ENCODE measurements at regions not wholly inside any gene's neighbourhood (a gene's known extent, or its start where the extent isn't known, plus 50 kb on each side); places are given as distances from the start of the nearest gene placed in this dataset.

DNA sequence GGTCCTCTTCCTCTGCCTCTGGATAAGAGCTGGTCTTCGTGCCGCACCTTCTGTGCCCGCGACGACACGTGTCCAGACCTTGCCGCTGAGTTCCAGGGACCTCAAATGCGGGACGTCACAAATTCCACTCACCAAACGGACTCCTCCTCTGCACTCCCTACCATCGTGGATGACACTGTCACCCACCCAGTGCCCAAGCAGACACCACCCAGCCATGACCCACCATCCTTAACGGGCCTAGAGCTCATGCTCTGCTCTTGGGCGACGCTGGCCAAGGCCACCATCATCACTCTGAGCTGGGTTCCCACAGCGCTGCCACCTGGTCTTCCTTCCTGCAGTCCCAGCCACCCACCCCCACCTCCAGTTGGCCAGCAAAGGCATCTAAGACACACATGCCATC lies 96.4 kb upstream of the RPL38 start:
- no peak for FAIRE-seq
- no peak for DNase-seq (ENCODE audit: insufficient read length, low spot score)
- TF ChIP-seq TAF1 (IDR thresholded peaks at IDR 0.05; ENCODE audit: low read depth, low read length), result no peak
- no peak for TF ChIP-seq POLR2AphosphoS5 (IDR thresholded peaks at IDR 0.05; ENCODE audit: low read depth, low read length)
- TF ChIP-seq SPI1 (IDR thresholded peaks at IDR 0.05; ENCODE audit: low read depth, low read length), result no peak
- TF ChIP-seq POLR2A (IDR thresholded peaks at IDR 0.05; ENCODE audit: low read depth, low read length), result no peak
- TF ChIP-seq PAX5 (IDR thresholded peaks at IDR 0.05; ENCODE audit: insufficient read depth, low read length, severe bottlenecking), result no peak
- no peak for TF ChIP-seq POU2F2 (IDR thresholded peaks at IDR 0.05; ENCODE audit: low read depth, low read length)

DNA sequence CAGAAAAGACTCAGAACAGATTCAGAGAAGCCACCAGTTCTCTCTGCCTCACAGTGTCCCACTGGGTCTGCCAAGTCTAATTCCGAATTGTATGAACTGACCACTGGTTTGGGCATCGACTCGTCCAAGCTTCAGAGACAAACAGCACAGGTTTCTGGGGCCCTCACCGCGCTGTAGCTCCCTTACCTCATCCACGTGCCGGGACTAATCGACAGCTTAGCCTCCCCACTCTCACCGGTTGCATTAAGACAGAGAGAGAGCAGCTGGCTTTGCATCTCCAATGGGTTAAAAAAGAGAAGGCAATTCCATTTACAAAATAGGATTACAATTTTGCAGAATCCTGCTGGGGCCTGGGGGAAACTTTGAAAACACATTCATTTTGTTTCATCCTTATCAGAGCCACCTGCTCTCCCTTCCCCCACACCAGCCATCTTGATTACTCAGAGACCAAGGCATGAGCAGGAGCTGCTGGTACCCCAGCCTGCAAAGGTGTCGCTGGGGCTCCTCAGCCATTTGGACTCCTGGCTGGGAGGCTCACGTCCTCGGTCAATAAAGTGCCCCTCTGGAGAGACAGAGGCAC lies 95.3 kb upstream of the RPL38 start:
- TF ChIP-seq POLR2AphosphoS5 (IDR thresholded peaks at IDR 0.05; ENCODE audit: low read depth, low read length) (no peak), POU2F2 (IDR thresholded peaks at IDR 0.05; ENCODE audit: low read depth, low read length) (no peak), TAF1 (IDR thresholded peaks at IDR 0.05; ENCODE audit: low read depth, low read length) (no peak), SPI1 (IDR thresholded peaks at IDR 0.05; ENCODE audit: low read depth, low read length) (no peak), POLR2A (IDR thresholded peaks at IDR 0.05; ENCODE audit: low read depth, low read length) (no peak), PAX5 (IDR thresholded peaks at IDR 0.05; ENCODE audit: insufficient read depth, low read length, severe bottlenecking) (no peak)
- no peak for DNase-seq (ENCODE audit: insufficient read length, low spot score)
- FAIRE-seq, result no peak

DNA sequence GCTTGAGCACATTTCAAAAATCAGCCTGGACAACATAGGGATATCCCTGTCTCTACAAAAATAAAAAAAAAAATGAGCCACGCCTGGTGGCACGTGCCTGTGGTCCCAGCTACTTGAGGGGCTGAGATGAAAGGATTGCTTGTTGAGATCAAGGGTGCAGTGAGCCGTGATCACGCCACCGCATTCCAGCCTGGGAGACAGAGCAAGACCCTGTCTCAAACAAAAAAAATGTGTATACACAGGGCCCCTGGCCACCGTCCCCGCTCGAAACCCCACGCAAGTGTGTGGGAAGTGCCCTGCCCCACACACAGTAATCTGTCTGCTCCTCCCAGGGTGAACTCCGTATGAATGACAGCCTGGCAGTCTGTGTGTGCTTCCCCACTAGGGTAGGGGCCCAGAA lies 93.0 kb upstream of the RPL38 start:
- DNase-seq (ENCODE audit: insufficient read length, low spot score) (no peak), FAIRE-seq (no peak)
- TF ChIP-seq POLR2AphosphoS5 (IDR thresholded peaks at IDR 0.05; ENCODE audit: low read depth, low read length), result no peak
- no peak for TF ChIP-seq POLR2A (IDR thresholded peaks at IDR 0.05; ENCODE audit: low read depth, low read length)
- no peak for TF ChIP-seq PAX5 (IDR thresholded peaks at IDR 0.05; ENCODE audit: insufficient read depth, low read length, severe bottlenecking)
- no peak for TF ChIP-seq SPI1 (IDR thresholded peaks at IDR 0.05; ENCODE audit: low read depth, low read length)
- no peak for TF ChIP-seq TAF1 (IDR thresholded peaks at IDR 0.05; ENCODE audit: low read depth, low read length)
- no peak for TF ChIP-seq POU2F2 (IDR thresholded peaks at IDR 0.05; ENCODE audit: low read depth, low read length)

DNA sequence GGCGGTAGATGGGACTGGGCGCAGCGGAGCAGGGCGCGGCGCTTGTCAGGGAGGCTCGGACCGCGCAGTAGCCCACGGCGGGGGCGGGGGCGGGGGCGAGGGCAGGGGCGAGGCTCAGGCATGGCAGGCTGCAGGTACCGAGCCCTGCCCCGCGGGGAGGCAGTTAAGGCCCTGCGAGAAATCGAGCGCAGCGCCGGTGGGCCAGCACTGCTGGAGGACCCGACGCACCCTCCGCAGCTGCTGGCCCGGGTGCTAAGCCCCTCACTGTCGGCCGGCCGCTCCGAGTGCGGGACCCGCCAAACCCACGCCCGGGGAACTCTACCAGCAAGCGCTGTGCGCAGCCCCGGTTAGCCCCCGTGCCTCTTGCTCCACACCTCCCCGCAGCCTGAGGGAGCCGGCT lies 90.2 kb upstream of the RPL38 start:
- FAIRE-seq, result no peak
- TF ChIP-seq PAX5 (IDR thresholded peaks at IDR 0.05; ENCODE audit: insufficient read depth, low read length, severe bottlenecking) (no peak), SPI1 (IDR thresholded peaks at IDR 0.05; ENCODE audit: low read depth, low read length) (no peak), POLR2AphosphoS5 (IDR thresholded peaks at IDR 0.05; ENCODE audit: low read depth, low read length) (no peak), POU2F2 (IDR thresholded peaks at IDR 0.05; ENCODE audit: low read depth, low read length) (no peak), TAF1 (IDR thresholded peaks at IDR 0.05; ENCODE audit: low read depth, low read length) (no peak), POLR2A (IDR thresholded peaks at IDR 0.05; ENCODE audit: low read depth, low read length) (no peak)

DNA sequence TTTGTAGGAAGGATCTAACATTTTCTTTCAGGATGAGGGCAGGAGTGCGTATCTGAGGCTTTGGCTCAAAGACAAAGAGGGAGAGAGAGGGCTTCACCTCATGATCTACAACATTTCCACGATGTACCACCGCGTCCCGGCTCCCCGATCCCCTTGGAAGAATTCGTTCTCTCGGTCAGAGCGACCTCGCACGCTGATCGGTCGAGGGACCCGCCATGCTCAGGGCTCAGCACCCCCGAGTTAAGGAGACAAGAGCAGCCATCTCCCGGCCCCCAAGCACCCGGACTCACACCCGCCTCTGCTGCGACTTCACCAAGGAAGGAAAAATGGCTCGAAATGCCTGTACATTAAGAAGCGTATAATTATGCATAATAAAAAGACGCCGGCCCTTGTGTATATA lies 89.5 kb upstream of the RPL38 start:
- DNase-seq (ENCODE audit: insufficient read length, low spot score) (no peak), FAIRE-seq (no peak)
- no peak for TF ChIP-seq SPI1 (IDR thresholded peaks at IDR 0.05; ENCODE audit: low read depth, low read length)

More for the DNA sequence above, 90.2 kb upstream of the RPL38 start:
- no peak for DNase-seq (ENCODE audit: insufficient read length, low spot score)

DNA sequence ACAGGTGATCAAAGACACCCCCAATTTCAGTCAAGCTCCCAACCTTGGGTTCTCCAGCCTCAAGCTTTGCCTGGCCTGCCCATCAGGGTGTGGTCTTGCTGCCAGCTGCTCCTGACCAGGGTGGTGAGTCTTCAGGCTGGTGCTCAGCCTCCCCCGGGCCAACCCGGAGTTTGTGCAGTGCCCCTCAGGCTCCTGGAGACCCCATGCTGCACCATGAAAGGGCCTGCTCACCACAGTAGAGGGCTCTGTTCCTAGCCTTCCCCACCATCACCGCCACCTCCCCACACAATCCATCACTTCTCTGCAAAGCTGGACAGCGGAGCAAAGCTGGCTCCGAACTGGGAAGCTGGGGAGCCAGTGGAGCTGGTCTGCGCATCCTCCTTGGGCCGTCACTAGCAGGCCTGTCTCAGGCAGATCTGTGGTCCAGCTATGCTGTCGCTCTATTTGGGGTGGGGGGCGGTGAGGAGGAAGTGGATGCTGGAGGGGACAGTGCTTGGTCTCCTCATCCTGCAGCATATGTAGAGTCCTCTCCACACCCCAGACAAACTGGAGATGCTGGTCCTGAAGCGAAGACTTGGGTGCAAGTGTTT lies 88.5 kb upstream of the RPL38 start:
- DNase-seq (ENCODE audit: insufficient read length, low spot score) (no peak), FAIRE-seq (no peak)
- no peak for TF ChIP-seq PAX5 (IDR thresholded peaks at IDR 0.05; ENCODE audit: insufficient read depth, low read length, severe bottlenecking)
- TF ChIP-seq POLR2A (IDR thresholded peaks at IDR 0.05; ENCODE audit: low read depth, low read length), result no peak
- no peak for TF ChIP-seq TAF1 (IDR thresholded peaks at IDR 0.05; ENCODE audit: low read depth, low read length)
- no peak for TF ChIP-seq POLR2AphosphoS5 (IDR thresholded peaks at IDR 0.05; ENCODE audit: low read depth, low read length)
- TF ChIP-seq POU2F2 (IDR thresholded peaks at IDR 0.05; ENCODE audit: low read depth, low read length), result no peak
- TF ChIP-seq SPI1 (IDR thresholded peaks at IDR 0.05; ENCODE audit: low read depth, low read length), result no peak

DNA sequence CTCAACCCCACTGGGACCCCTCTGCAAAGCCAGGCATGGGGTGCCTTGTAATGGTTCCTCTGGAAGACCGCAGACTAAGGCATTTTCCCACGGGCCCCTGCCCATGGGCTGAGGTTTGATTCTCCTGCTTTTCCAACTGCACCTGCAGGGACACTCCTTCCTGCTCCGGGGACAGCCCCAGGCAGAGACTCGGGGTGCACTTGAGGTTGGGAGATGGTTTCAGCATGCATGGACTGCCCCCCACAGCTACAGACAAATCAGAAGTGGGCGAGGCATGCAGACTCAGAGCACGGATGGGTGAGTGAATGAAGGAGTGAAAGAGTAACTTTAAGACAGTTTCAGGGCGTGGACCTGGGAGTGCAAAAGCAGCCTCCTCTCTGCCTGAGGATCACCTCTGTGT lies 87.9 kb upstream of the RPL38 start:
- FAIRE-seq (no peak), DNase-seq (ENCODE audit: insufficient read length, low spot score) (no peak)
- TF ChIP-seq POU2F2 (IDR thresholded peaks at IDR 0.05; ENCODE audit: low read depth, low read length) (no peak), POLR2AphosphoS5 (IDR thresholded peaks at IDR 0.05; ENCODE audit: low read depth, low read length) (no peak), POLR2A (IDR thresholded peaks at IDR 0.05; ENCODE audit: low read depth, low read length) (no peak), TAF1 (IDR thresholded peaks at IDR 0.05; ENCODE audit: low read depth, low read length) (no peak), SPI1 (IDR thresholded peaks at IDR 0.05; ENCODE audit: low read depth, low read length) (no peak), PAX5 (IDR thresholded peaks at IDR 0.05; ENCODE audit: insufficient read depth, low read length, severe bottlenecking) (no peak)

DNA sequence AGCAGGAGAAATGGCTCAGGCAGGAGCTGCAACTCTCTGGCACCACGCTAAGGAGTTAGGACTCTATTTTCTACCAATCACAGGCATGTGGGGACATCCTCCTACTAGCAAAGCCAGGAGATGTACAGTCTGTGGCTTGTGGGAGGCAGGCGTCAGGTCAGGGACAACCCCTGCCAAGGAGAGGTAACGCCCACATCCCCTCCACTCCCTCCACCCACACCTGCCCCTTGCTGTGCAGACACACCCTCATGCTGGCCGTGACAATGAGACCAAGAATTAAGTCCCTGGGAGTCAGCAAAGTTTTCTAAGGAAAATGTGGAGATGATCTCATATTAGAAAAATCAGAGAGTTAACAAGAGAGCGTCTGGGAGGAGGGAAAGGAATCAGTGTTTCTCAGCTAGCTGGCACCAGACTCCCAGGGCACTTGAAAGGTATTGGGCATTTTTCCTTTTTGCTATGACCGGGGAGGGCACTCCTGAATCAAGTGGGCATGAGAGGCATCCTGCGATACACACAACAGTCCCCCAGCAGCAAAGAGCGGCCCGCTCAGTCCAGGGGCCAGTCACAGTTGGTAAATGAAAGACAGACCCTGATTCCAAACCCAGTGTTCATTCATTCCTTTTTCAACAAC lies 87.3 kb upstream of the RPL38 start:
- DNase-seq (ENCODE audit: insufficient read length, low spot score) (no peak), FAIRE-seq (no peak)
- TF ChIP-seq POLR2AphosphoS5 (IDR thresholded peaks at IDR 0.05; ENCODE audit: low read depth, low read length) (no peak), SPI1 (IDR thresholded peaks at IDR 0.05; ENCODE audit: low read depth, low read length) (no peak), TAF1 (IDR thresholded peaks at IDR 0.05; ENCODE audit: low read depth, low read length) (no peak), PAX5 (IDR thresholded peaks at IDR 0.05; ENCODE audit: insufficient read depth, low read length, severe bottlenecking) (no peak), POLR2A (IDR thresholded peaks at IDR 0.05; ENCODE audit: low read depth, low read length) (no peak), POU2F2 (IDR thresholded peaks at IDR 0.05; ENCODE audit: low read depth, low read length) (no peak)

DNA sequence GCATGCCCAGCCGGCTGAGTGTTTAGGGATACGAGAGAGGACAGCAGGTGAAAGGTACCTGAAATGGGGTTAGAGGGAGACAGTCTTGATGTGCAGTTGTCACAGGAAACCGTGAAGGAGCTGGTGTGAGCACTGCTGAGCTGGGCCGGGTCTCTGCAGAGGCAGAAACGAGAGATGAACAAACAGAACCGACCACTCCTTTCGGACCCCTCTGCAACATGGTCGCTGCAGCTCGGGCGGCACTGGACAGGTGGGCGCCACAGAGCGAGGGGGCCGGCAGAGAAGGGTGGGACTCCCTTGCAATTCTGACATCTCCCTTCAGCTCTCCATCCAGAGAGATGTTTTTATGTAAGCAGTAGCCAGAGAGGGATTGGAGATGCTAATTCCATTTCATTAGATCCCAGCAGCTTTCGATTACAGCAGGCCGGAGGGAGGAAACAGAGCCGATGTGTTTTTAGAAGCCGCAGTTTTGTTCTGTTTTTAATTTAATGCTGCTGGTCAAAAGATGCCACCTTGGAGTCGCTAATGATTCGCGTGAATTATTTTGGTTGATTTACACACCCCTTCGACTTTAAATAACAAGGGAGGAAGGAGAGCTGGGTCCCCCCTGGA lies 86.3 kb upstream of the RPL38 start:
- no peak for FAIRE-seq
- DNase-seq (ENCODE audit: insufficient read length, low spot score), result no peak
- TF ChIP-seq POLR2AphosphoS5 (IDR thresholded peaks at IDR 0.05; ENCODE audit: low read depth, low read length), result no peak
- TF ChIP-seq PAX5 (IDR thresholded peaks at IDR 0.05; ENCODE audit: insufficient read depth, low read length, severe bottlenecking), result no peak
- no peak for TF ChIP-seq TAF1 (IDR thresholded peaks at IDR 0.05; ENCODE audit: low read depth, low read length)
- TF ChIP-seq POLR2A (IDR thresholded peaks at IDR 0.05; ENCODE audit: low read depth, low read length), result no peak
- TF ChIP-seq POU2F2 (IDR thresholded peaks at IDR 0.05; ENCODE audit: low read depth, low read length), result no peak
- no peak for TF ChIP-seq SPI1 (IDR thresholded peaks at IDR 0.05; ENCODE audit: low read depth, low read length)

Data from GM12891 (cell line).